GM18907 (cell line): ENCODE measurements at regions not wholly inside any gene's neighbourhood (a gene's known extent, or its start where the extent isn't known, plus 50 kb on each side); places are given as distances from the start of the nearest gene placed in this dataset.
"Not testable (repeated sequence)": the region's sequence is repeated elsewhere in the genome, so short reads cannot be mapped to it uniquely, and the experiment has no call there.

Experiments
- ATAC-seq: cut with Tn5 transposase; IDR thresholded peaks from one replicate; pipeline ENCODE4 v1.9.1; 2021; ENCODE audit warnings: mild to moderate bottlenecking, moderate library complexity; ENCODE audit not compliant: unreplicated experiment

DNA sequence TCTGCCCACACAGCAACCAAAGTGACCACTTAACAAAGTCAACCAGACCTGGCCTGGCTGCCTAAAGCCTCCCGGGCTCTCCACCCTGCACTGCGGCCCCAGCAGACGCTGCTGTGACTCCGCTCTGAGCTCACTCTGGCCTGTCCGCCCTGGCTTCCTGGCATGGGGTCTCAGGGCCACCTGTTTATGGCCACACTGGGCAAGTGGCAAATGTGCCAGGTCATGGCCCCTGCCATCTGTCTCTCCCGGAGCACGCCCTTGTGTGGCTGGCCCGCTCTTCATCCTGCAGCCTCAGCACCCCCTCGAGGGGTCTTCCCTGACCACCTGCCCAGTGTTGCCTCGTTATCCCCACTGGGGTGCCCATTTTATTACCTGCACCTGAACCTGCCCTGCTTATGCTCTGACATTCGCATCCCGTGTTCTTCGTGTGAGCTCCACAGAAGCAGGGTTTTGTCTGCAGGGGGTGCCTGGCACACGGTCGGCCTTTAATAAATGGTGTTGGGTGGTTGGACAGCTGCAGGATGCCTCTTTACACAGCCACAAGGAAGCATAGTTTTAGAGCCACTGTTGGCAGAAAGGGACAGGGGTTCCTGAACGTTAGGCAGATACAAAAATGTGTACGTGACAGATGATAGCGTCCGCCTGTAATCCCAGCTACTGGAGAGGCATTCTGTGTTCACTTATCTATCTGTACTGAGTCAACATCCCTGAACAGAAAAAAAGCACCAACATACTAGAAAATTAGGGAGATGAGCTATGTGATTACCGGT, 785.6 kb downstream of the TBC1D22A start:
- no peak for ATAC-seq

DNA sequence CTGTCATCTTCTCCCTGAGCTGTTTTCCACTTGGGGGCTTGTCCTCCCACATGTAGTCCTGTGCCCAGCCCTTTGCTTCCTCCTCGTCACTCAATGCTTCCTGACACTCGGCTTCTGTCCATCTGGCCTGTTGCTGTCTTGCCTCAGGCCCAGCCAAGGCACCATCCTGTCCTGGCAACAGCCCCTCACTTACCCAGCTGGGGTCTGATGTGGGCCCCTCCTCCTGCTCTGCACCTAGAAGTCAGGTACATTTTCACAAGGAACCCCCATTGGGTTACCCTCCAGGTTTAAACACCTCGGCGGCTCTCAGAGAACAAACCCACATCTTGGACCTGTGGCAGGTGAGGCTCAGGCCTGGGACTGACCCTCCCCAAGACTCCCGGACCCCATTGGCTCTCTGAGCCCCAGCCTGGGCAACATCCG, 784.8 kb downstream of the TBC1D22A start:
- no peak for ATAC-seq

DNA sequence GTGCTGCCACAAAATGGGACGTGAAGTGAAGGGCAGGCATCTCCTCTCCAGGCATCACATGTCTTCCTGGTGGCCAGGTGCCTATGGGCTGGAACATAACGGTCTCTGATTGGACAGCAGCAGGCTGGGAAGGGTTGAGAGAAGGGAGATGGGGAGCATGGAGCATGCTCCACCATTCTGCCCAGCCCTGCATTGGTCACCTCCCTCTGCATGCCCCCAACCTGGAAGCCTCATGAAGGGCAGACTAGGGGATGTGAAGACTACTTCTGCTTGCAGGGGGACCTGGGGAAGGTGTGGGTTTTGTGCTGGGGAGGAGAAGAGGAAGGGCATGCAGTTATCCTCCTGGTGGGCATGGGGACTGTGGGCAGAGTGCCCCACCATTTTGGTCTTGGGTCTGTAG, 782.2 kb downstream of the TBC1D22A start:
- ATAC-seq: no peak

DNA sequence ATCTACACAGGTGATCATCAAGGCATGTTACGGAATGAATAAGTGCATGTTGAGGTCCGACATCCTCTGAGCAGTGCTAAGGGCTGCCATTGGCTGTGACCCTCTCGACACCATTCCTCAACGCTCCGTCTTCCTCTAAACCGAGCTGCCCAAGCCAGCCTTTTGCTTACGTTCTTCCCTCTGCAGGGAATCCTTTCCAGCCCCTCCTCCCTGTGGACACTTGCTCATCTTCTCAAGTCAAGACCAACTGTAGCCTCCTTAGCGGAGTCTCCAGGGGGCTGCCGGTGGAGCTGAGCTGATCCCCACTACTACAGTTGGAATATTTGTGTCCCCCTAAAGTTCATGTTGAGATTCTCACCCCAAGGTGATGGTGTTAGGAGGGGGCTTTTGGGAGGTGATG, 781.0 kb downstream of the TBC1D22A start:
- ATAC-seq: no peak

DNA sequence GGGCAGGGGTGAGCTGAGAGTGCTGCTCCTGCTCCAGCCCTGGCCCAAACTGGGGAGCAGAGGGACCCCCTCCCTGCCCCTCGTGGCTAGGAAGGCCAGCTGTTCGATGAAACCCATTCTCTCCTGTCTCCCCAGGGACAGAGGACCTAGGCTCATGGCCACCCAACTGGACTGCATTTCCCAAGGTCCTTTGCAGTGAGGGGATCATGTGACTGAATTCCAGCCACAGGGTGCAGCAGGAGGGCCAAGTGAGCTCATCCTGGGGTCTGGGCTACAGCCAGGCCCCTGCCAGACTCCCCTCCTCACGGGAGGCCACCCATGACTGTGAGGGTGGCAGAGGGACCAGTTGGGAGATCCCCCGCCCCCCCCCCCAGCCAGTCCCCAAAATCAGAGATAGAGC, 777.6 kb downstream of the TBC1D22A start:
- no peak for ATAC-seq

DNA sequence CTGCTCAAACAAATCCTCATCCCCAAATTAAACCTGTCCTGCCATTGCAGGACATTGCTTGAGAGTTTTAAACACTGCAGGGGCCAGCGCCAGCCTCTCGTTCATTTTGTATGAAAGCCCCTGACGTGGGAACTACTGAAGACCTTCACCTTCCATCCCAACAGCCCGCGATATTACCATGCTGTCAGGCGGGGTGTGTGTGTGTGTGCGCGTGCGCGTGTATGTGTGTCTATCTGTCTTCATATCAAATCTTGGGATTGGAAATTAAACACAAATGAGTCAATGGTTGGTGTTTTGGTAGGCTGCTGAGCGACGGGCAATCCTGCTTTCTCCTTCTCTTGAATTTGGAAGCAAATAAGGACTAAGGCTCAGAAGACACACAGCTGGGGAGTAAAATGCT, 776.9 kb downstream of the TBC1D22A start:
- ATAC-seq: no peak

DNA sequence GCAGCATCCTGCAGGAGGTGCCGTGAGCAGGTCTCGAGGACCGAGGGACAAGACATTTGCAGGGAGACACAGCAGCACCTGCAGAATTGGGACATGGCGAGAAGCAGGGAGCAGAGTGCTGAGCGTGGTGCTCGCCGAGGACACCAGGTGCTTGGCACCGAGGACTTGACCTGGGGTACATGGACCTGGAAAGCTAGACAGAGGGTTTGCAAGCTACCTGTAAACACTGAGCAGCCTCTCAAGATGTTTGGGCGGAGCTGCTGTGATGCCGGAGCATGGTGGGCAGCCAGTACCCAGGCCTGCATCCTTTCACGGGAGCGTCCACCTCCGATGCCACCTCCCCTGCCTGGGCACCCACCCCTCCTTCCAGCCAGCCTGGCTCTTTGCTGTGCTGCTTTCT, 773.2 kb downstream of the TBC1D22A start:
- no peak for ATAC-seq

DNA sequence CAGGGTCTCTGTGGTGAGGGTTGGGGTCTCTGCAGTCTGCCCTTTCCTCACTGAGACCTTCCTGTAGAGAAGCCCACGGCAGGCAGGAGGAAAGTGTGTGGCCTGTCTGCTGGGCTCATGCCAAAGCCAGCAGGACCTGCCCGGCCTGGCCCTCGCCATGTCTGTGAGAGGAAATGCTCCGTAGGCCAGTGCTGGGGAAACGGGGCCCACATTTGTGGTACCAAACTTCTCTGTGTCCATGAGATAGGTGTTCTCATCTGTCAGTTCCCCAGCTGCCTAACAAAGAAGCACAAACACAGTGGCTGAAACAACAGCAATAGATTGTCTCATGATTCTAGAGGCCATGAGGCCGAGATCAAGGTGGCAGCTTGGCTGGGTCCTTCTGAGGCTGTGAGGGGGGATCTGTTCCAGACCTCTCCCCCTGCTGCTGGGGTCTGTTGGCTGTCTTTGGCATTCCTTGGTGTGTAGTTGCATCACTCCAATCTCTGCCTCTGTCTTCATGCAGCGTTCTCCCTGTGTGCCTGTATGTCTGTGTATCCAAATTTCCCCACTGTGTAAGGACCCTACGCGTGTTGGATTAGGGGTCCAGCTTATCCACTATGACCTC, 772.5 kb downstream of the TBC1D22A start:
- ATAC-seq: no peak

DNA sequence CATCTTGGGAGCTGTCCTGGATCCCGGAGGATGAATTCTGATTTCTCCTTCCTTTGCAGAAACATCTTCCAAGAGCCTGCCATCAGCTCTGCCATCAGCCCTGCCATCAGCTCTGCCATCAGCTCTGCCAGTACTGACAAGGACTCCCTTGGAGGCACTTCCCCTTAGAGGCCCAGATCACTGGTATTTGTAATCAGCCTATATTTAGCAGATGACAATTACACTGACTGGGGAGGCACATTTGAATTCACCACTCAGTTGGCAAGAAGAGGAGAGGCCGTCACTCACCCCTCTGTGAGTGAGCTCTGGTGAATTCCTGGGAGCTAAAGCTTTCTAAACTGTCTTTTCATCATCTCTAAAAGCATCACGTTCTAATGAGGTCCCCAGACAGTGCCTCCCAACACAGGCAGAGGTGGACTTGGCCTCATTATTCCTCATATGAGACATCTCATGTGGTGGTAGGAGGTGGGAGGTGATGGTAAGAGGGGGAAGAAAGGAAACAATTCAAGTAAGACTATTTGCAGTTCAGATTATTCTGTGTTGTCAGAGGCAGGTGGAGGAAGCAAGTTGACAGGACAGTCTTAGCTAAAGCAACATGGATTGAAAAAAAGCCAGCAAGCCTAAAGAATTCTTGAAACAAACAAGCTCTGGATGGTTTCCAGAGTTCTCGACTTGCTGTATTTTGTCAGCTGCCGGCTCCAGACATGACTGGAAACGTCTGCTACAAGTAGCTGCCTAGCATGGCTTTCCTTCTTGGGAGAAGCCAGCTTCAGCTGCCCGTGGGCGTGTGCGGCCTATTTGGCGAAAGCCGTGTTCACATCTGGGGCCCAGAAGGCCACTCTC, 771.7 kb downstream of the TBC1D22A start:
- ATAC-seq: no peak

DNA sequence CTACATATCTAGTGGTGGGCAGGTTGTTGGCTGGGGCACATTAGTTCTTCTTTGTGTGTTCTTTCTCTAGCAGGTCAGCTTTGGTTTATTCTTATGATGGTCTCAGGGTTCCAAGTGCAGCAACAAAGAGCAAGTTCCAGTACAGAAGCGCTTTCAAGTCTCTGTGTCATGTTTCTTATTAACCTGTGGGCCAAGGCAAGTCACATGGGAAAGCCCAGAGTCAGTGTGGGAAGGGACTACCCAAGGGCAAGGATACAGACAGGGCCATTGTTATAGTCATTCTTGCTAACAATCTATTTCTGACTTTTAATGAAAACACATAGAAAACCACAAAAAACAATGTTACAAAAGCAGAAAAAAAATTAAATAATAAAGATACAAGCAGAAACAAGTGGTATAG, 754.6 kb downstream of the TBC1D22A start:
- no peak for ATAC-seq

DNA sequence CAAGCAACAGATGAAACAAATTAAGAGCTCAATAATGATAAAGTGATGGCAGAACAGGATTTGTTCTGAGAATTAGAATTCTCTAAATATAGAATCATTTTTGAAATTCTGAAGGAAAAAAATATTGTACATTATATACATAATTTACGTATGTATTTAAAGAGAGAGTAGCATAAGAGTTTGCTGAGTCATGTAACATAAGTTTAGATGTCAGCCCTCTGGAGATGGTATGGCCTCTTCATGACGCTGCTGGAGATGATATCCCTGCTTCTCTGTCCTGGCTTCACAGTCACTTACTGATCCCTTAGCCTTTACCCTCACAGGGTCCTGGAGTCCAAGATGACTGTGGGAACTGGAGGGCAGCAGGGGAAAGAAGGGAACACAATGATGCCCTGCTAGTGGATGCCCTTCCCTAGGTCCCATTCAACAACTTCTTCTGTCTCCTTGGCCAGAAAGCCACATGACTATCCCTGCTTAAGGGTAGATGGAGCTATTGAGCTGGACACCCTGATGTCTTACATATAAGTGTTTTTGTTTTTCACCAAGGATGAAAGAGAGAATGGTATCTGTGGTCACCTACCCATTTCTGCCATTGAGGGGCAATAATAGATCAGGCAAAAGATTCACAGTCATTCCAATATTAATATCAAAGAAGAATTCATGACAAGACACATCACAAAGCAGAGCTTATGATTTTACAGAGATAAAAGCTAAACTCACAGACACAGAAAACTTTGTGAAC, 753.1 kb downstream of the TBC1D22A start:
- ATAC-seq: no peak

DNA sequence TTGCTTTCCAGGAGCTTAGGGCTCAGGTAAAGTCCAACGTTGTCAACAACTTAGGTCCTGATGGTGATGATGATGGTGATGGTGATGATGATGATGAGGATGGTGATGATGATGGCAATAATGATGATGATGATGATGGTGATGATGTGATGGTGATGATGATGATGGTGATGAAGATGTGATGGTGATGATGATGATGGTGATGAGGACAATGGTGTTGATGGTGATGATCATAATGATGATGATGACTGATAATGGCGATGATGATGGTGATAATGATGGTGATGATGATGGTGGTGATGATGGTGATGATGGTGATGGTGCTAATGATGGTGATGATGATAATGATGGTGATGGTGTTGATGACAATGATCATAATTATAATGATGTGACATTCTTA, 750.2 kb downstream of the TBC1D22A start:
- no peak for ATAC-seq

DNA sequence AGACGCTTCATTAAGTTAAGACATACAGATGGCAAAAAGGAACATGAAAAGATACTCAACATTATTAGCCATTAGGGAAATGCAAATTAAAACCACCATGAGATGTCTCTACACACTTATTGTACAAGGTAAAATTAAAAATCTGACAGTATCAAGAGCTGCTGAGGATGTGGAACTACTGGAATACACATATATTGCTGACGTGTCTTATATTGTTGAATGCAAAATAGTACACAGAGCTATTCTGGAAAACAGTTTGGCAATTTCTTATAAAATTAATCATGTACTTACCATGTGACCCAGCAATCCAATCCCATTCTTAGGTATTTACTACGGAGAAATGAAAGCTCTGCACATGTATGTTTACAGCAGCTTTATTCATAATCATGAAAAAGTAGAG, 742.5 kb downstream of the TBC1D22A start:
- no peak for ATAC-seq

DNA sequence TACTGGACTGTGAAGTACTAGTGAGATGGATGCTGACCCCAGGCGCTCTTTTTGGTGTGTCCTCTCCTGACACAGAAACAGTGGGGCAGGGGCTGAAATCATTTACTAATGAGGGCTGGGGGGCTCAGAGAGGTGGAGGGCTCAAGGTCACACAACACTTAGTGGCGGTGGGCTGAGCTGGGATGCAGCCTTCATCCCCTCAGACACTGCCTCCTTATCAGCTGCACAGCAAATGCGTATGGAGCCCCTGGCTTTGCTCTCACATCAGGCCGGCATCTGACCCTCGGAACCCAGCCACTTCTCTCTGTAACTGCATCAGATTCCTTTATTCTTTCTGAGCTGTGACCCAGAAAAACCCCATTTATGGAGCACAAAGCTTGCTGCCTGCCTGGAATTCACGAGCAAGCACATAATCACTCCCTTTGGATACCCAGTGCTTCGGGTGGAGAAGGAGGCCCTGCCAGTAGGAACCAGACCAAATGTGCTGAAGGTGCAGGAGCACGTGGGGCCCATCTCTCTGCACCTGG, 736.6 kb downstream of the TBC1D22A start:
- ATAC-seq: no peak

DNA sequence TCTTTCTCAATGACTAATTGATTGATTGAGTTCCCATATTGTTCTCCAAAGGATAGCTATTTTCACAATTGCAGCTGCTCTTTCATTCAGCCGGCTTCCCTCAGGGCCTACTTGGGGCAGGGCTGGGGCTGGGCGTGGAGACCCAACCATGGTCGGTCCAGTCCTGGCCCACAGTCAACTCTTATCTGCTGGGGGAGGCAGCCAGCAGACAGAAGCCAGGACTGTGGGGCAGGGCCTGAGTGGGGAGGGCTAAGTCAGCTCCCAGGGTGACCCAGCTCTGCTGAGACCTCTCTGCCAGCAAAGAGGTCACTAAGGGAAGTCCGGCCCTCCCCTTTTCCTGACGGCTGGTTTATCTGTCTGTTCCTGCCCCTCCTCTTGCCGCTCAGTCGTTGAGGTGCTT, 735.2 kb downstream of the TBC1D22A start:
- no peak for ATAC-seq

DNA sequence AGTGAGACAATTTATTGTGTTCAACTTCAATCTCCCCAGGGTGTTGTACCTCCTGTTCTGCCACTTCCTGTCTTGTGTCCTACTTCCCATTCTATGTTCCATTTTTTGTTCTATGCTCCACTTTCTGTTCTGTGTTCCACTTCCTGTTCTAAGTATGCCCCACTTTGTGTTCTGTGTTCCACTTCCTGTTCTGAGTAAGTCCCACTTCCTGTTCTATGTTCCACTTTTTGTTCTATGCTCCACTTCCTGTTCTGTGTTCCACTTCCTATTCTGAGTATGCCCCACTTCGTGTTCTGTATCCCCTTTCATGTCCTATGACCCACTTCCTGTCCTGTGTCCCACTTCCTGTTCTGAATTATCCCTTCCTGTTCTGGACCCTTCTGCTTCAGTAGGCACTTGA, 732.7 kb downstream of the TBC1D22A start:
- no peak for ATAC-seq

DNA sequence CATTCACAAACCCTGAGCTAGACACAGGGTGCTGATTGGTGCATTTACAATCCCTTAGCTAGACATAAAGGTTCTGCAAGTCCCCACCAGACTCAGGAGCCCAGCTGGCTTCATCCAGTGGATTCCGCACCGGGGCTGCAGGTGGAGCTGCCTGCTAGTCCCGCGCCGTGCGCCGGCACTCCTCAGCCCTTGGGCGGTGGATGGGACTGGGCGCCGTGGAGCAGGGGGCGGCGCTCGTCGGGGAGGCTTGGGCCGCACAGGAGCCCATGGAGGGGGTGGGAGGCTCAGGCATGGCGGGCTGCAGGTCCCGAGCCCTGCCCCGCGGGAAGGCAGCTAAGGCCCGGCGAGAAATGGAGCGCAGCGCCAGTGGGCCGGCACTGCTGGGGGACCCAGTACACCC, 725.7 kb downstream of the TBC1D22A start:
- not testable (repeated sequence) for ATAC-seq

DNA sequence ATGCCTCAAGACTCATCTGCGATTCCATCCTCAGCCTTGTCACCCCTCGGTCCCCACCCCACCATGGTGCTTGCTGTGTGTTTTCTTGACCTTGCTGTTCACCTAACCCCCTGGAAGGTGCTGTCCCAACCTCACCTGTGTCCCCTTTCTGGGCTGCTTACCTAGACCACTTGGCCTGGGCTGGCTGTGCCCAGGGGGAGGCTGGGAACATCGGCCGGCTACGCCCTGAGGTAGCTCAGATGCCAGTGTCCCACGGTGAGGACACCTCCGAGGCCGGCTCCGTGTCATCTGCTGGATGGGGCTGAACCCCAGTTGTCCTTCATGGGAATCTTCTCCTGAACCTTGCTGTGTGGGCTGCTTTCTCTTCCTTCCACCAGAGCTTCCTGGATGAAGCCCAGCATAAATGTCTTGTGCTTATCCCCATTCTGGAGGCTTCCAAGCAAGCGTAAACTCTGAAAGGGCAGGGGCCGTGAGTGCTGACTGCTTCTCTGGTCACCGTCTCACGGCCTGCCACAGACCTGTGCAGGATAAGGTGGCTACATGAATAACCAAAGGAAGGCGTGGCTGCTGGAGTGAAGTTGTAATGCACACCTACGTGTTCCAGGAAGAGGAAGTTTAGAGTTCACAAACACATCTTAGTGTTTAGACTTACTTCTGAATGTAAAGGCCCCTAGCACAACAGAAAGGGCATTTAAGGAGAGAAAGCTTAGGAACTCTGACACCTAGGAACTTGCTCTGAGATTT, 724.3 kb downstream of the TBC1D22A start:
- no peak for ATAC-seq

DNA sequence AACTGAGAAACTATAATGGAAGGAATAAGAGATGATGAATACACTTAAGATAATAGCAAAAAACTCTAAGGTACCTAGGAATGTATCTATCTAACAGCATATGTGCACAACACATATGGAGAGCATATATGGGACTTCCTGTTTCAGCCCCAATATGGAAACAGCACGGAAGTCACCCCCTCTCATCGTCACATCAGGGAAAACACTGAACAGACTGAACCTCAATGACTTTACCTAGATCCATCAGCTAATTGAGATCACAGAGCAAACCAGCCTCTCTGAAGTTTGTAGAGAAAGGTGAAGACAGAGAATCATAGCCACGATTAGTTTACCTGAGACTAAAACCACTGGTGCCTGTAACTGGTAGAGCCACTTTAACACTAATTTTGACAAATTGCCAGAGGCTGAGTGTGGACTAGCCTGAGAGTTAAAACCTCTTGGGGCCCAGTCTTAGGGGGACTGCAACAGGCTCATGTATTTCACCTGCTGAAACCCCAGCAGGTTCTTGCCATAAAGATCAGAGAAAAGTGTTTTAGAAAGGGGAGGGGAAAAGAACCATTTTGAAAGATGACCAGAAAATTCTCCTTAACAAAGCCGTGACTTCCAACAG, 722.6 kb downstream of the TBC1D22A start:
- ATAC-seq: no peak

DNA sequence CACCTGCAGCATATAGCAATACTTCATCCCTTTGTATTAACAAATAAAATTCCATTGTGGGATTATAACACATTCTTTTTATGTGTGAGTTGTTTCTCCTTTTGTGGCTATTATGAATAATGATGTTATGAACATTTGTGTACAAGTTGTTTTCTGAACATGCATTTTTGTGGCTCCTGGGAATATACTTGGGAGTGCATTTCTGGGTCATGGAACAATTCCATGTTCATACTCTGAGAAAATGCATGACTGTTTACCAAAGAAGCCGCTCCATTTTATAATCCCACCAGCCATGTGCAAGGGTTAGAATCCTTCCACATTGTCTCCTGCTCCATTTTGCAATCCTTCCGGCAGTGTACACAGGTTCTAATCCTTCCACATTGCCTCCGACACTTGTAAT, 713.8 kb downstream of the TBC1D22A start:
- no peak for ATAC-seq
